GM19468 (cell line): ENCODE measurements at regions not wholly inside any gene's neighbourhood (a gene's known extent, or its start where the extent isn't known, plus 50 kb on each side); places are given as distances from the start of the nearest gene placed in this dataset.
A peak's percentile ranks its signal among the peaks of the same experiment; 100 is the strongest.
"Not testable (repeated sequence)": the region's sequence is repeated elsewhere in the genome, so short reads cannot be mapped to it uniquely, and the experiment has no call there.

ENCODE experiments used
- ATAC-seq: cut with Tn5 transposase; IDR thresholded peaks from one replicate; pipeline ENCODE4 v1.9.1; 2021; ENCODE audit warnings: mild to moderate bottlenecking, moderate library complexity, moderate number of reproducible peaks; ENCODE audit not compliant: unreplicated experiment; ENCODE audit errors: extremely low read depth

DNA sequence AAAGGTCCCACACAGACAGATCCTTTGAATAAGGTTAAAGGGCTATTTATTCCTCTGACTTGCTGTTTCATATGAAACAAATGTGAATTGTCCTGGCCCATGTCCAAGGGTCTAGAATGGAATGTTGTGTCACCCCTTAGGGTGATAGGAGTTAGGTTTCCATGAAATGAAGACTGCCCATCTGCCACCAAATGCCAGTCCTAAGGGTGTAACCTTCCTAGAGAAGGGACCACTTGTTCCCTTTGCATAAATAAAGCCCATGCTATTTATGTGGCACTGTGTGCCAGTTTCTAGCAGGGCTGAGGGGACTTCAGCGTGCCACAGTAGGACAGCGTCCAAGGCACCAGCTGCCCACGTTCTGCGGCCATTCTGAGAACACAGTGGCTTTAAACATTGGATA is 171.3 kb downstream of the ABCA8 start:
- ATAC-seq: no peak

DNA sequence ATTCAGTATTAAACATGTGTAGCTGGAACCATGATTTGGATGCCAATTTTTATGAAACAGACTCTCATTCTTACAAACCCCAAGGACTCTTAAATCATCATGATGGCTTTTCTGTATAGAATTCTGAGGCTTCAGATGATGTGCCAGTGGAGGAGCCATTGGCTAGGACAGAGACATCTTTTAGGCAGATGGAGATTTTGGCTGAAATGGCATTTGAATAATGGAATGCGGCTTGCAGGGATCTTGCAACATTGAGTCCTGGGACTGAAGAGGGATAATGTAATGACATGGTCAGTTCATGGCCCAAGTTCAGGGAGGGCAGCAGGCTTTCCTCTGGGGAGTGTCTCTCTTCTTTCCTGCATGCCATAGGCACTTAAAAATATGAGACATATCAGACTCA is 172.4 kb downstream of the ABCA8 start:
- ATAC-seq: no peak

DNA sequence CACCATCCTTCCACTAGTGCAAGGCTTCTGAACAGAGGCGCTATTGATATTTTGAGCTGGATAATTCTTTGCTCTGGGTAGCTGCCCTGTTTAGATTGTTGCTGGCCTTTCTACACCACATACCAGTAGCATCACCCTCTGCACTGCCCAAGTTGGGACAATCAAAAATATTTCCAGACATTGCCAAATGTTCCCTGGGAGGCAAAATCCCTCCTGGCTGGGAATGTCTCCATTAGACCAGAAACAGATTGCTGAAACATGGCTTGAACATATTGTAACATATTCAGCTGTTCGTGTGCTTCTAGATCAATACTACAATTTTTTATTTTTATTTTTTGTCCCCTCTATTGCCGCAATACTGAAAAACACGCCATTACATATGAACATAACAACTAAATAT is 174.6 kb downstream of the ABCA8 start:
- ATAC-seq: no peak

DNA sequence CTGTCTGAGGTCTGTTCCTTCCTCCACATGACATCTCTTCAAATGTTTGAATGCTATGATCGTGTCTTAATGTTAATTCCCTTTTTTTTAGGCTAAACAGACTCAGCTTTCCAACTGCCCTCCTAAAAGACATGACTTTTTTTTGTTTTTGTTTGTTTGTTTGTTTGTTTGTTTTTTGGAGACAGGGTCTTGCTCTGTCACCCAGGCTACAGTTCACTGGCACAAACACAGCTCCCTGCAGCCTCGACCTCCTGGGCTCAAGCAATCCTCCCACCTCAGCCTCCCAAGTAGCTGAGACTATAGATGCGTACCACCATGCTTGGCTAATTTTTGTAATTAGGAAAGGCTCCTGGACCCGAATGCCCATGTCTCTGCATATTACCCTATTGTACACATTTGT is 176.5 kb downstream of the ABCA8 start:
- no peak for ATAC-seq

DNA sequence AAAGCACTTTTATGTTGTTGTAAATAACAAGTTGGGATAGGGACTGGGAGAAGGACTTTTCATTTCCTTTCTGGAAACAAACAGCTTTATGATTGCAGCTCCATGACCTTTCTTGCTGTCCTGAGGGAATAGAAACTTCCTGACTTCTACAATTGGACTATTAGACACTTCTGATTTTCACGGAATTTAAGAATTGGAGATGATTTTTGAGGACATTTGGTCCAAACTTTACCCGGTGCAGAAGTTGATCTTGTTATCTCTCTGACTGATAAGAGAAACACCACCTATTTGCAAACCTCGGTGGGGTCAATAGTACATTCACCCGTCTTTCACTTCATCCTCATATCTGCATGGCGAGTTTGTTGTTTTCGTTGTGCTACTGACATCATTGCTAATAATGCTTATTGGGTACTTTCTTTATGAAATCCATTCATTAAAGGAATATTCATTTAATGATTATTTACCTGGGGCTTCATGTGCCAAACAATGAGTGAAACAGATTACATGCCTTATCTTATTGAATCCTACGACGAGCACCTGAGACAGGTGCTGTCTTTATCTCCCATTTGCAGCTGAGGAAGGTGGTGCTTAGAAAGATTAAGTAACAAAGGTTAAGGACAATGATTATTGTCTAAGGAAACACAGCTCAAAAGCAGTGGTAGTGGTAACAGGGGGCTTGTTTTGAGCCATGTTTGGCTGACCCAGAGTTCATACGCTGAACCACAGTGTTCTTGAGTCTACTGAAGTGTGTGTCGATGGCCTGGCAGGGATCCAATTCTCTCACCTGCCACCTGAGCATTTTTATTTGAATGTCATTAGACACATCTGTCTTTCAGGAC is 176.9 kb upstream of the FAM20A start:
- ATAC-seq: no peak

DNA sequence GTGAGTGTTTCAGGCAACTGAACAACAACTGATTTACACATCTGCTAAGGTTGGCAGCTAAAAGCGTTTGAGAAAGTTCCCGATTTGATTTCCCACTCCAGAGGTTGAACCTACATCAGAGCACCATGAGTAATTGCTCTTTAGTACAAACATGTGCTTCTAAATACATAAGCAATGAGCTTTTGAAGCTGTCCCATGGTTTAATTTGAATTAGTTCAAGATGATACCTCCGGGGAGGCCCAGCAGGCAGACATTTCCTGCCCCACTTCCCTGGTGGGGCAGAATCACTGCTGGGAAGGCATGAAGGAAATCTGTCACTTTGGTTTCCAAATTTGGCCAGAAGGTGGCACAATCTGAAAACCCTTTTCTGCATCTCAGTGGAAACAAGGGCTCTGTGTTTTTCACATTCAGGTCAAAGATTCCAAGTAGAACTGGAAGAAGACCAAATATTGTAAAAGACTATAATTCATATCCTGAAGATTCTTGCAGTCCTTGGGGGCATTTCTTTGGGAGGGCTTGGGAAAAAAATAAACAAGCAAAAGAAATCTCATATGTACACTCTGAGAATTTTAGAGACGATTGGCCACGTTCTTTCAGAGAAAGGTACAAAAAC is 176.2 kb upstream of the FAM20A start:
- no peak for ATAC-seq

DNA sequence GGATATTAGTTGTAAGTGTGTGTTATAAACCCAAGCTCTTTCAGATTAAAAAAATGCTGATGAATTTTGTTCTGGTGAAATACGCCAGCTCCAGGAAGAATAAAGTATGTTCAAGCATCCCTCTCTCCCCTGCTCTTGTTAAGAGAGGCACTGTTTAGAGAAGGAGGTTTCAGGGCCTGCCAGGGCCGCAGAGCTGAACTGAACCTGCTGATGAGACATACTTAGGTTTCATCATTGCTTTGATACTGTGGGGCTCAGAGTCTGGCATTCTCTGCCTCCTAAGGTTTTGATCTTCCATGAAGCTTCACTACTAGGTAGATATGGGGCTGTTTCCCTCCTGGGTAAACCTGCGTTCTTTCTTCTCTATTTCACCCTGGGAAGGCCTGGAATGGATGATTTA is 175.3 kb upstream of the FAM20A start:
- ATAC-seq: no peak

DNA sequence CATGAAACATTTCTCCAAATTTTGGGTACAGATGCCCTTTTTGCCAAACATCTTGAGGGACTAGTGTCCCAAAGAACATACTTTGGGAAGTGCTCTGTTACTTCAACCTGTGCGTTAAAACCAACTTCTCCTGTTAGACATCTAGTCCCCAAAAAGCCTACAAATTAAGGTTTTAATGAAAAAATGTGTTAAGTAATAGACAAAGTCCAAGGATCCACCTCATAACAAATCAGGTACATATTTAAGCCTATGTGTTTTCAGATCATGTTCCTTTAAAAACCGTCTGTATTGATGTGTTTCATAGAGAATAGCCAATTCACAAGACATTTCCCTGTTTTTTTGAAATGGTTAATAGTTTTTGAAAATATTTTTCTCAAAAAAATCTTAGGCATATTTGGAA is 174.8 kb upstream of the FAM20A start:
- ATAC-seq: no peak

DNA sequence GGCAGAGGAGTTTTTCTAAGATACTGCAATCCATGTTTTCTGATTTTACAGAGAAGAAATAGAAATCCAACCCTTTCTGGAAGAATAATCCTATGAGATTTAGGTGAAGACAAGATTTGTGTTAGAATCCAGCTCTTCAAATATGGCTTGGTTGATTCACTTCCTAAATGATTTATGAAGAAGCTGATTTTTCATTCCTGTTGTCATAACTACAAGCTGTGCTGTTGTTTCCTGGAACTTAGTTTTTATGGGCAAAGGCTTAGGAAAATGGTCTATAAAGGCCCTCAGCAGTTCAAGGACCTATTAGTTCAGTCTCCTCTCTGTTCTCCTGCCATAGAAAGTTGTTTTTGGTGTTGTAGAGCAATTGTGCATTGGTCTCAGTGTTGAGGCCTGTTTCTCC is 174.2 kb upstream of the FAM20A start:
- no peak for ATAC-seq

DNA sequence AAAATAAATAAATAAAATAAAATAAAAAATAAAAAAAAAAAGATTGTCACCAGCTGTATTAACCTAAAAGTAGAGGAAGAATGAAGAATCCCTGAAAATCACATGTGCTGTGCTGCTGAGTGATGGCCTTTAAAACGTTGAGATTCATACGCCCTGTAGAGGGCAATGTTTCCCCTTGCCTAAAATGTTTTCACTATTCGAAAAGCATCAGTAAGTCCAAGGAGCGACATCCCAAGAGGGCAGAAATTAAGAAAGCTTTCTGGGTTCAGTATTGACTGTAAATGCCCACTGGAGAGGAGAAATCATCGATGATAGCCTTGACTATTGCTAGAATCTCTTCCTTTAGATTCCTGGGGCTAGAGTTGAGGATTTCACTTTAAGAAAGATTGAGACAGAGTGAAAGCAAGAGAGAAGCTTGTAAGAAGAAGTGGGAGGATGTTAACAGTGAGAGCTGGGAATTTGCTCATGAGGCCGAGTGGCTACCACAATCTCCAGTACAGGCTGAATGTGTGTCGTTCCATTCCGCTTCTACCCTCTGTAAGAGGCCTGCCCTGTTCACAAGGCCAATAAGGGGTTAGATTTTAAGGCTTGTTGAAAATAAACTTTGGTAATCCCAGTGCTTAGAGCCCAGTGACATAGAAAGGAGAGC is 170.8 kb upstream of the FAM20A start:
- no peak for ATAC-seq

DNA sequence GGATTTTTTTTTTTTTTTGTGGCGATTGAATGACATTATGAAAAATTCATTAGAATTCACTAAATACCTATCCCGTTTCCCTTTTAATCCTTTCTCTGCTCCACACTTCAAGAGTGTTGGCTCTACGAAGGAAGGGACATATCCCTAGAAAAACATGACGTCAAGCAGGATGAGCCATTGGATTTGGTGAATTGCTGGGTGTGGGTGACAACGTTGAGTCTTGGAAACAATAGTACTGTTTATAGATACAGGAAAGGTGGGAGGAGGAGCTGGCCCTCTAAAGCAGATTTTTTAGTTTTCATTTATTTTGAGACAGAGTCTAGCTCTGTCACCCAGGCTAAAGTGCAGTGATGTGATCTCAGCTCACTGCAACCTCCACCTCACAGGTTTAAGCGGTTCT is 167.6 kb upstream of the FAM20A start:
- ATAC-seq: no peak

DNA sequence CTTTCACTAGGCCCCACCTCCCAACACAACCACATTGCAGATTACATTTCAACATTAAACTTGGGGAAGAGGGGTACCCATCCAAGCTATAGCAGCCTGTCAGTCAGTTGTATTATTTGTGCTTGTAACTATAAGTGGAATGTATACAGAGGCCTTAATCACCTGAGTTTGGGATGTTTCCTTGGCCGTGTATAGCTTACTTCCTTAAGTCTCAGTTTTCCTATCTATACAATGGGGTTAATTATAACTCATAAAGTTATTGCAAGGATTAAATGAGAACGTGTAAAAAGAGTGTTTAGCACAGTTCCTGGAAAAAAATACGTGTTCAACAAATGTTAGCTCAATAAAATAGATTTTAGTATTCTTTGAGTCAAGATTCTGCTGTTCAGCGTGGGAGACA is 165.5 kb upstream of the FAM20A start:
- ATAC-seq: no peak

DNA sequence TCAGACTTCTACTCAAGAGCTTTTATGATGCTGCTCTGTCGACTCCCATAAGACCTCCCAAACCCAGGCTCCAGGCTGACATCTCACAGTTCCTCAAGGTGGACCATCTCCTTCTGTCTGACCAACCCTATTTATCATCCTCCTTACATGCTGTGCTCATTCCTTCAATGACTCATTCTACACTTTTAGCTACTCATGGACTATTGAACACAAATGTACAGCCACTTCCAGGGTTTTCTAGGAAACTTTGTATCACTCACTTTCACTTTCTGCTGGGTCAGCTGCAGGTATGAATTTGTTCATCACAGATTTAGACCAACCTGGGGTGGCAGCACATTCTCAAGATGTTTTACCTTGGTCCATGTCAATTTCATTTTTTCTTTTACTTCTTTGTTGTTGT is 162.4 kb upstream of the FAM20A start:
- no peak for ATAC-seq

DNA sequence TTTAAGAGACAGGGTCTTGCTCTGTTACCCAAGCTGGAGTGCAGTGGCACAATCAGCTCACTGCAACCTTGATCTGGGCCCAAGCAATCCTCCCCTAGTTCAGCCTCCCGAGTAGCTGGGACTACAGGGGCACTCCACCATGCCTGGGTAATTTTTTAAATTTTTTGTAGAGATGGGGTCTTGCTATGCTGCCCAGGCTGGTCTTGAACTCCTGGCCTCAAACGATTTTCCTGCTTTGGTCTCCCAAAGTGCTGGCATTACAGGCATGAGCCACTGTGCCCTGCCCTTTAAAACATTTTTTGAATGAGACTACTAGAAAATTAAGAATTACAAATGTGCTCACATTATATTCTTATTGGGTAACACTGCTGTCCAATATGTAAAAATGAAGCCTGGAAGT is 161.7 kb upstream of the FAM20A start:
- no peak for ATAC-seq

DNA sequence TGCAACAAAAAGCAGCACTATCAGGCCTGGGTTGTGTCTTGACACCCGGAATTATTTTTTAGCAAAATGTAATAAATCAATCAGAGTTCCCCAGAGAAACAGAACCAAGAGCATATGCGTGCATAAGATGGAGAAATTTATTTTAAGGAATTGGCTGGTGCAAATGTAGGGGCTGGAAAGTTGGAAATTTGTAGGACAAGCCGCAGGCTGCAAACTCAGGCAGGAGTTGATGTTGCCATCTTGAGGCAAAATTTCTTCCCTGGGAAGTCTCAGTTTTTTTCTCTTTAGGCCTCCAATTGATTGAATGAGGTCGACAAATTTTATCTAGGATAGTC is 158.9 kb upstream of the FAM20A start:
- no peak for ATAC-seq

DNA sequence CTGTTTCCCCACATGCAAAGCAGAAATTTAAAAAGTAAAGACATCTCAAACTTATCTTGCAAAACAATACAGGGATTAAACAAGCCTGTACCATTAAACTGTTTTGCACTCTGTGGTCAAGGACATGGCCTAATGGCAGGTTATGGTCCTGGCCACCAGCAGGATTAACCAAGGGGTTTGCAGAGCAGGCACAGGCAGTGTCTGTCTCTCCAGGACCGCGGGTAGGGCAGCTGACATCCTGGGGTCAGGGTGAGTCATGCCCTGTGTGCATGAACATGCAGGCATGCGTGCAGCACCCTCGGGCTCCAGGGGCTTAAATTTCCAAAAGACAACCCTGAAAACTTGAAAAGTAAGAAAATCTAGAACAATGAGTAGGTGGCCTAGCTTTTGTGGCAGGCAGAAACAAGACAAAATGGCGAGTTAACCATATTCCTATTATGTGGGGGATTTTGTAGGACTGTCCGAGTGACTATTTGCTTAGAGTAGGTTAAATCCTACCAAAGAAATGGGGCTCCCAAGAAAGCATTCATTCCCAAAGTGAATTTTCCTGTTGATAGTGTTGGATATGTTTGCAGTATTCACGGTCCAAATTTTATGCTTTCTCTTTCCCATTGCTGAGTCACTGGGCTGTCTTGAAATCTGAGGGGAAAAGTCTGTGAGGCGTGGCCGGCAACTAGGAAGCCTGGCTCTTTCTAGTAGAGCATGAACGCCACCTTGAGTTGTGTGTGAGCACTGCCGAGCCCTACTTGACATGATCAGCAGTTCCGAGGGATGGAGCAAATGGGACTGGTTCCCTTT is 158.4 kb upstream of the FAM20A start:
- ATAC-seq: peak; percentile 39

DNA sequence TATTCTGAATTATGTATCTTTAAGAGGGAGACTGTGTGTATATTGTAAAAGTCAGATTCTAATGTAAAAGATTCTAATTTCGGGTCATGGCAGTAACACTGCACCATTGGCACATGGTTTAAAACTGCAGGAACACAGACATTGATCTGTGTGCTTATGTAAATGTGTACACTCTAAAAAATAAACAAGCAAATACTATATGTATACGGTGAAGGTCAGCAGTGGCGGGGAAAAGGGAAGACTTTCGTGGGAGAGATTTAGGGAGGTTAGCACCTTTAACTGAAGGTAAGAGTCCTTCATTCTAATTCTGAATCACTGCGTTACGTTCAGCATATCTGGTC is 157.8 kb upstream of the FAM20A start:
- no peak for ATAC-seq

DNA sequence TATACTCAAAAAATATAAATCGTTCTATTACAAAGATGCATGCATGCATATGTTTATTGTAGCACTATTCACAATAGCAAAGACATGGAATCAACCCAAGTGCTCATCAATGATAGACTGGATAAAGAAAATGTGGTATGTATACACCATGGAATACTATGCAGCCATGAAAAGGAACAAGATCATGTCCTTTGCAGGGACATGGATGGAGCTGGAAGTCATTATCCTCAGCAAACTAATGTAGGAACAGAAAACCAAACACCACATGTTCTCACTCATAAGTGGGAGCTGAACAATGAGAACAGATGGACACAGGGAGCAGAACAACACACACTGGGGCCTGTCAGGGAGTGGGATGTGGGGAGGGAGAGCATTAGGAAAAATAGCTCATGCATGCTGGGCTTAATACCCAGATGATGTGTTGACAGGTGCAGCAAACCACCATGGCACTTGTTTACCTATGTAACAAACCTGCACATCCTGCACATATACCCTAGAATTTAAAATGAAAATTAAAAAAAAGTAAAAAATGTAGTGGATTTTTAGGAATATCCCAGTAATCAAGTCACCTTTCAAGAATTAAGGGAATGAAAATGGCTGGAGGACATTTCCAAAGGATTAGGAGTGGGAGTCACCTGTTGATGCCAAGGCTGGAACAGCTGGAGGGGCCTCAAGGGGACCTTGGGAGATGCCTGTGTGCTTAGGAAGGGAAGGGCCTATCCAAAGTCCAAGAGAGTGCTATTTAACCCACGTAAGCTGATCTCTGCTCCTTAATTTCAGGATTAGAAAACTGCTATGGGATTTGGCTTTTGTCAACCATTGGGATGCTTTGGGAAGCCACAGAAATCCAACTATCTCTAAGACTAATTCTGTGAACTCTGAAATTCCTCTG is 156.9 kb upstream of the FAM20A start:
- ATAC-seq: not testable (repeated sequence)

DNA sequence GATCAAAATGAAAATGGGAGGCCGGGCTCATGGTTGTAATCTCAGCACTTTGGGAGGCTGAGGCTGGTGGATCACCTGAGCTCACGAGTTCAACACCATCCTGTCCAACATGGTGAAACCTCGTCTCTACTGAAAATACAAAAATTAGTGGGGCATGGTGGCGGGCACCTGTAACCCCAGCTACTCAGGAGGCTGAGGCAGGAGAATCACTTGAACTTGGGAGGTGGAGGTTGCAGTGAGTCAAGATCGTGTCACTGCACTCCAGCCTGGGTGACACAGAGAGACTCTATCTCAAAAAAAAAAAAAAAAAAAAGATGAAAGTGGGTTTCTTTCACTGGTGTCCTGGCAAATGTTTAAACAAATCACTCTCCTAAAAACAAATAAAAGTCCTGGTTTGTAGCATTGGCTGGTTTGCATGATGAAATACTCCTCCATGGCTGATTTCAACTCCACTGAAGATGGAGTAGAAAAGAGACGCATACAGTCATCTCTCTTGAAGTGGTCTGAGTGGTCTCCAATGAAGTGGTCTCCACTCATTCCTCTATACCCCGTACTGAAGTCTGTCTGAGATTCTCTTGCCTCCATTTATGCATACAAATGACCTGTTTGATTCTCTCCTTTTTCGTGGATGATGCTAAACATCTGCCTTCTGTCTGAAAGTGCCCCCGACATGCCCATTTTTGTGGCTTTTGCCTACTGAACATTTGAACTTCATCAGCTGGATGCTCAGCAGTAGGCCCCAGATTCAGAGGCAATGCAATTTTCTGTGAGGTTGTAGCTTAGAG is 153.0 kb upstream of the FAM20A start:
- no peak for ATAC-seq
